ENCODE measurements at regions not wholly inside any gene's neighbourhood (a gene's known extent, or its start where the extent isn't known, plus 50 kb on each side); places are given as distances from the start of the nearest gene placed in this dataset.

GRCh38 chr5:93359296-93359959 is 221.6 kb downstream of the NR2F1-AS1 start:
- no peaks in the 10 kb centered on the region for H3K4me1 ChIP-seq (ENCODE audit: insufficient read depth)
- Mint-ChIP-seq H3K9me3 (no peaks in the 10 kb centered on the region), H3K27me3 (ENCODE audit: insufficient read depth, low read depth, poor library complexity) (peaks cover 2% of the 10 kb centered on the region), H3K27ac (peak overlapping the region; percentile 5; the same call in 1 of the 2 replicates), H3K4me1 (peaks cover 10% of the 10 kb centered on the region; the same call in 2 of the 3 replicates), H3K4me3 (no peak overlapping the region), H3K36me3 (ENCODE audit: low read depth) (no peaks in the 10 kb centered on the region)
- H3K4me2 ChIP-seq: no peak overlapping the region
- H3F3A ChIP-seq (replicated peaks; ENCODE audit: low read depth): no peaks in the 10 kb centered on the region
- TF ChIP-seq JUNB (IDR thresholded peaks at IDR 0.05; ENCODE audit: unreplicated experiment): no peak
- no peak for TF ChIP-seq STAT1 (IDR thresholded peaks at IDR 0.05; ENCODE audit: unreplicated experiment)
- TF ChIP-seq REST (IDR thresholded peaks at IDR 0.05; ENCODE audit: unreplicated experiment): no peak
- TF ChIP-seq ZNF114 (CRISPR knock-in tag; IDR thresholded peaks at IDR 0.05): no peak
- no peak for TF ChIP-seq NANOG (IDR thresholded peaks at IDR 0.05; ENCODE audit: borderline replicate concordance)
- TF ChIP-seq, protein P1, sequence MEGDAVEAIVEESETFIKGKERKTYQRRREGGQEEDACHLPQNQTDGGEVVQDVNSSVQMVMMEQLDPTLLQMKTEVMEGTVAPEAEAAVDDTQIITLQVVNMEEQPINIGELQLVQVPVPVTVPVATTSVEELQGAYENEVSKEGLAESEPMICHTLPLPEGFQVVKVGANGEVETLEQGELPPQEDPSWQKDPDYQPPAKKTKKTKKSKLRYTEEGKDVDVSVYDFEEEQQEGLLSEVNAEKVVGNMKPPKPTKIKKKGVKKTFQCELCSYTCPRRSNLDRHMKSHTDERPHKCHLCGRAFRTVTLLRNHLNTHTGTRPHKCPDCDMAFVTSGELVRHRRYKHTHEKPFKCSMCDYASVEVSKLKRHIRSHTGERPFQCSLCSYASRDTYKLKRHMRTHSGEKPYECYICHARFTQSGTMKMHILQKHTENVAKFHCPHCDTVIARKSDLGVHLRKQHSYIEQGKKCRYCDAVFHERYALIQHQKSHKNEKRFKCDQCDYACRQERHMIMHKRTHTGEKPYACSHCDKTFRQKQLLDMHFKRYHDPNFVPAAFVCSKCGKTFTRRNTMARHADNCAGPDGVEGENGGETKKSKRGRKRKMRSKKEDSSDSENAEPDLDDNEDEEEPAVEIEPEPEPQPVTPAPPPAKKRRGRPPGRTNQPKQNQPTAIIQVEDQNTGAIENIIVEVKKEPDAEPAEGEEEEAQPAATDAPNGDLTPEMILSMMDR (conservative IDR thresholded peaks at IDR 0.05; ENCODE audit: low read depth in 2 of 2): no peak
- no peak for TF ChIP-seq POLR2AphosphoS5 (IDR thresholded peaks at IDR 0.05; ENCODE audit: low read depth)
- TF ChIP-seq EZH2 (IDR thresholded peaks at IDR 0.05; ENCODE audit: low read depth, unreplicated experiment): no peak
- TF ChIP-seq, protein P2, sequence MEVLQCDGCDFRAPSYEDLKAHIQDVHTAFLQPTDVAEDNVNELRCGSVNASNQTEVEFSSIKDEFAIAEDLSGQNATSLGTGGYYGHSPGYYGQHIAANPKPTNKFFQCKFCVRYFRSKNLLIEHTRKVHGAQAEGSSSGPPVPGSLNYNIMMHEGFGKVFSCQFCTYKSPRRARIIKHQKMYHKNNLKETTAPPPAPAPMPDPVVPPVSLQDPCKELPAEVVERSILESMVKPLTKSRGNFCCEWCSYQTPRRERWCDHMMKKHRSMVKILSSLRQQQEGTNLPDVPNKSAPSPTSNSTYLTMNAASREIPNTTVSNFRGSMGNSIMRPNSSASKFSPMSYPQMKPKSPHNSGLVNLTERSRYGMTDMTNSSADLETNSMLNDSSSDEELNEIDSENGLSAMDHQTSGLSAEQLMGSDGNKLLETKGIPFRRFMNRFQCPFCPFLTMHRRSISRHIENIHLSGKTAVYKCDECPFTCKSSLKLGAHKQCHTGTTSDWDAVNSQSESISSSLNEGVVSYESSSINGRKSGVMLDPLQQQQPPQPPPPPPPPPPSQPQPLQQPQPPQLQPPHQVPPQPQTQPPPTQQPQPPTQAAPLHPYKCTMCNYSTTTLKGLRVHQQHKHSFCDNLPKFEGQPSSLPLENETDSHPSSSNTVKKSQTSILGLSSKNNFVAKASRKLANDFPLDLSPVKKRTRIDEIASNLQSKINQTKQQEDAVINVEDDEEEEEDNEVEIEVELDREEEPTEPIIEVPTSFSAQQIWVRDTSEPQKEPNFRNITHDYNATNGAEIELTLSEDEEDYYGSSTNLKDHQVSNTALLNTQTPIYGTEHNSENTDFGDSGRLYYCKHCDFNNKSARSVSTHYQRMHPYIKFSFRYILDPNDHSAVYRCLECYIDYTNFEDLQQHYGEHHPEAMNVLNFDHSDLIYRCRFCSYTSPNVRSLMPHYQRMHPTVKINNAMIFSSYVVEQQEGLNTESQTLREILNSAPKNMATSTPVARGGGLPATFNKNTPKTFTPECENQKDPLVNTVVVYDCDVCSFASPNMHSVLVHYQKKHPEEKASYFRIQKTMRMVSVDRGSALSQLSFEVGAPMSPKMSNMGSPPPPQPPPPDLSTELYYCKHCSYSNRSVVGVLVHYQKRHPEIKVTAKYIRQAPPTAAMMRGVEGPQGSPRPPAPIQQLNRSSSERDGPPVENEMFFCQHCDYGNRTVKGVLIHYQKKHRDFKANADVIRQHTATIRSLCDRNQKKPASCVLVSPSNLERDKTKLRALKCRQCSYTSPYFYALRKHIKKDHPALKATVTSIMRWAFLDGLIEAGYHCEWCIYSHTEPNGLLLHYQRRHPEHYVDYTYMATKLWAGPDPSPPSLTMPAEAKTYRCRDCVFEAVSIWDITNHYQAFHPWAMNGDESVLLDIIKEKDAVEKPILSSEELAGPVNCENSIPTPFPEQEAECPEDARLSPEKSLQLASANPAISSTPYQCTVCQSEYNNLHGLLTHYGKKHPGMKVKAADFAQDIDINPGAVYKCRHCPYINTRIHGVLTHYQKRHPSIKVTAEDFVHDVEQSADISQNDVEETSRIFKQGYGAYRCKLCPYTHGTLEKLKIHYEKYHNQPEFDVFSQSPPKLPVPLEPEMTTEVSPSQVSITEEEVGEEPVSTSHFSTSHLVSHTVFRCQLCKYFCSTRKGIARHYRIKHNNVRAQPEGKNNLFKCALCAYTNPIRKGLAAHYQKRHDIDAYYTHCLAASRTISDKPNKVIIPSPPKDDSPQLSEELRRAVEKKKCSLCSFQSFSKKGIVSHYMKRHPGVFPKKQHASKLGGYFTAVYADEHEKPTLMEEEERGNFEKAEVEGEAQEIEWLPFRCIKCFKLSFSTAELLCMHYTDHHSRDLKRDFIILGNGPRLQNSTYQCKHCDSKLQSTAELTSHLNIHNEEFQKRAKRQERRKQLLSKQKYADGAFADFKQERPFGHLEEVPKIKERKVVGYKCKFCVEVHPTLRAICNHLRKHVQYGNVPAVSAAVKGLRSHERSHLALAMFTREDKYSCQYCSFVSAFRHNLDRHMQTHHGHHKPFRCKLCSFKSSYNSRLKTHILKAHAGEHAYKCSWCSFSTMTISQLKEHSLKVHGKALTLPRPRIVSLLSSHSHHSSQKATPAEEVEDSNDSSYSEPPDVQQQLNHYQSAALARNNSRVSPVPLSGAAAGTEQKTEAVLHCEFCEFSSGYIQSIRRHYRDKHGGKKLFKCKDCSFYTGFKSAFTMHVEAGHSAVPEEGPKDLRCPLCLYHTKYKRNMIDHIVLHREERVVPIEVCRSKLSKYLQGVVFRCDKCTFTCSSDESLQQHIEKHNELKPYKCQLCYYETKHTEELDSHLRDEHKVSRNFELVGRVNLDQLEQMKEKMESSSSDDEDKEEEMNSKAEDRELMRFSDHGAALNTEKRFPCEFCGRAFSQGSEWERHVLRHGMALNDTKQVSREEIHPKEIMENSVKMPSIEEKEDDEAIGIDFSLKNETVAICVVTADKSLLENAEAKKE (CRISPR knock-in tag; IDR thresholded peaks at IDR 0.05): no peak
- TF ChIP-seq ZNF331 (CRISPR knock-in tag; IDR thresholded peaks at IDR 0.05; ENCODE audit: low read depth): no peak
- TF ChIP-seq CREB1 (CRISPR knock-in tag; IDR thresholded peaks at IDR 0.05; ENCODE audit: low read depth): no peak
- TF ChIP-seq ETS1 (IDR thresholded peaks at IDR 0.05): no peak
- H3K27ac ChIP-seq (ENCODE audit: low read depth): no peak overlapping the region
- ATAC-seq (no peak), DNase-seq (ENCODE audit: low spot score) (no peak)
- no peaks in the 10 kb centered on the region for H3K9me2 ChIP-seq (ENCODE audit: insufficient read depth)
- H3K4me3 ChIP-seq: no peak overlapping the region
- H2AFZ ChIP-seq: peak overlapping the region; percentile 70; the same call in 1 of the 2 replicates
- no peaks in the 10 kb centered on the region for H3K79me2 ChIP-seq (replicated peaks; ENCODE audit: insufficient read depth)
- H4K20me1 ChIP-seq (replicated peaks; ENCODE audit: insufficient read depth): no peaks in the 10 kb centered on the region
- H3K36me3 ChIP-seq (ENCODE audit: insufficient read depth): no peaks in the 10 kb centered on the region
- no peaks in the 10 kb centered on the region for H3K27me3 ChIP-seq (ENCODE audit: insufficient read depth)

Measured in GM23338 (cell line).